MM.1S (cell line): ENCODE measurements at regions not wholly inside any gene's neighbourhood (a gene's known extent, or its start where the extent isn't known, plus 50 kb on each side); places are given as distances from the start of the nearest gene placed in this dataset.

Source experiments
- EZH2 ChIP-seq: fragments of 300-600 bp; sonication (generic); optimal IDR thresholded peaks from 2 replicates; pipeline ENCODE3; 2017; ENCODE audit warnings: low read depth, mild to moderate bottlenecking, antibody characterized with exemption, low read length, mixed read lengths
- EZH2phosphoT487 ChIP-seq: fragments of 300-600 bp; sonication (generic); IDR thresholded peaks from 2 replicates; pipeline ENCODE4 v1.6.1; 2018; ENCODE audit warnings: antibody characterized with exemption, low read length
- TF ChIP-seq, protein P1 (sequence below): fragments of 300-600 bp; sonication (generic); IDR thresholded peaks from 2 replicates; pipeline ENCODE4 v1.5.1; 2016; ENCODE audit warnings: antibody characterized with exemption, low read length, mixed read lengths

DNA sequence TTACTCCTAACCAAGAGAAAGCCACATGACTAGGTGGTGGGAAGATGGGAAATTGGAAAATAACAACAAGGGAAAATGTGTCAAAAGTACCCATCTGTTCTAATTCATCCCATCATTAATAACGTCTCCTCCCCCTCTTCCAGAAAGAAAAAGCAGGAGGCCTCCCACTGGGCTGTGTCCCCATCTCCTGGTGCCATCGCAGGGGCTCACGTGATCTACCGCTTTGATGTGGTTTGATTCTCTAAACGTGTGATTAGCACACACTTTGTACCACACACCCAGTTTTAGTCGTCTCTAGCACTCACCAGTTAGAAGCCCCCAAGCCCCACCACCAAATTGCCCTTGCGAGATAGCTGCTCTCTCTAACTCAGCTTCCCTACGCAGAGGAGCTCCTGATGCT, 353.6 kb downstream of the RRAGC start:
- TF ChIP-seq, protein P1, sequence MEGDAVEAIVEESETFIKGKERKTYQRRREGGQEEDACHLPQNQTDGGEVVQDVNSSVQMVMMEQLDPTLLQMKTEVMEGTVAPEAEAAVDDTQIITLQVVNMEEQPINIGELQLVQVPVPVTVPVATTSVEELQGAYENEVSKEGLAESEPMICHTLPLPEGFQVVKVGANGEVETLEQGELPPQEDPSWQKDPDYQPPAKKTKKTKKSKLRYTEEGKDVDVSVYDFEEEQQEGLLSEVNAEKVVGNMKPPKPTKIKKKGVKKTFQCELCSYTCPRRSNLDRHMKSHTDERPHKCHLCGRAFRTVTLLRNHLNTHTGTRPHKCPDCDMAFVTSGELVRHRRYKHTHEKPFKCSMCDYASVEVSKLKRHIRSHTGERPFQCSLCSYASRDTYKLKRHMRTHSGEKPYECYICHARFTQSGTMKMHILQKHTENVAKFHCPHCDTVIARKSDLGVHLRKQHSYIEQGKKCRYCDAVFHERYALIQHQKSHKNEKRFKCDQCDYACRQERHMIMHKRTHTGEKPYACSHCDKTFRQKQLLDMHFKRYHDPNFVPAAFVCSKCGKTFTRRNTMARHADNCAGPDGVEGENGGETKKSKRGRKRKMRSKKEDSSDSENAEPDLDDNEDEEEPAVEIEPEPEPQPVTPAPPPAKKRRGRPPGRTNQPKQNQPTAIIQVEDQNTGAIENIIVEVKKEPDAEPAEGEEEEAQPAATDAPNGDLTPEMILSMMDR, result no peak
- TF ChIP-seq EZH2 (no peak), EZH2phosphoT487 (no peak)
